ENCODE measurements at regions not wholly inside any gene's neighbourhood (a gene's known extent, or its start where the extent isn't known, plus 50 kb on each side); places are given as distances from the start of the nearest gene placed in this dataset.

DNA sequence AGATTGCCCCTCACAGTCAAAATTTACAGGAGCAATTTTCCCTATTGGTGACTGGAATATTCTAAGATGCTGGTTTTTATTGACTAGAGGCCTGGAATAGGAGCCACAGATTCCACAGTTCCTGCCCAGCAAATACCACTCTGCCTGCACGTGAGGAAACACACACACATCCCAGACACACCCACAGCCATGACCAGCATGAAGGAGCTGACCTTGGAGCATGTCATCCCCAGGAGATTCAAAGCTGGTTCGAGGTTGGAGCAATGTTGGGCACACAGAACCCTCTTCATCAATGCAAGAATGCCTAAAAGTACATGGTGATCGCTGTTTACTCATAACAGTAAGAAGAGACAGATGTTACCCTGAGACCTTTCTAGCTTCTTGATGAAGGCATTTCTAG, 244.6 kb upstream of the FOXQ1 start:
- H3K36me3 ChIP-seq (ENCODE audit: control insufficient read depth in 1 of 2, insufficient read depth in 2 of 2, low read length in 2 of 2): no peaks in the 10 kb centered on the region
- CTCF ChIA-PET: no interaction called here
- no peaks in the 10 kb centered on the region for H3K4me1 ChIP-seq (ENCODE audit: control insufficient read depth in 1 of 2, insufficient read depth in 2 of 2, low read length in 2 of 2)

DNA sequence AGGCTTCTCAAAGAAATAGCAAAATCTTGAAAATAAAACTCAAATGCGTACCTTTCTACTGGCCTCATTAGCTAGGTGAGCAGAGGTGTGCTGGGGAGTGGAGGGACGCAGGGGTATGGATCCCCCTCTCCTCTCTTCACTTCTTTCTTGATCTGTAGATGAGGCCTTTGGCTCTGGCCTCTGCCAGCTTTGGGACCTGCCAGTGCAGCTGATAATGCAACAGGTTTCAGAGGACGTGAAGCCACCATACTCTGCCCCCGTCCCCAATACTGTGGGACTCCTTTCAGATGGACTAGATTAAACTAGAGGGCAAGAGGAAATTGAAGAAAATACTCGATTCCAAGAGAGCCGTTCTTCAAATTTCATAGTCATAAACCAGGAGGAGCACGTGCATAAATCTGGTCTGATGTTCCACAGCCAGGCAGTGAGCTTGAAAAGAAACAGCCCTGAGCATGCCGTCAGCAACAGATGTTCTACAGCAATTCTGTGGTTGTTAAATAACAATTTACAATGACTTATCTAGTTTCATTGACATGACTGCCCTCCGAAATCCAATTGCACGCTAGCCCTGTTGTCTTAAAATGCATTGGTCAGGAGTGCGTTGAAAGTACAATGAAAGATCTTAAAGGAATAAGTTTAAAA, 245.3 kb upstream of the FOXQ1 start:
- BruUV-seq (replicated peaks): no TSS peak
- no peaks in the 10 kb centered on the region for H3K27me3 ChIP-seq (ENCODE audit: insufficient read depth, low read length)
- H3K36me3 ChIP-seq (ENCODE audit: control insufficient read depth in 1 of 2, insufficient read depth in 2 of 2, low read length in 2 of 2): no peaks in the 10 kb centered on the region
- ChIA-PET POLR2A (no interaction called here), CTCF (no interaction called here), RAD21 (ENCODE audit: low non-redundant PET in 1 of 2, low total read pairs in 2 of 2, uncharacterized antibody in 2 of 2, unreplicated experiment in 2 of 2) (no interaction called here)
- no peak overlapping the region for H3K27ac ChIP-seq (ENCODE audit: low read depth, low read length)
- H3K9ac ChIP-seq (ENCODE audit: low read length): no peak overlapping the region
- H3K79me2 ChIP-seq (ENCODE audit: insufficient read depth, low read length): no peaks in the 10 kb centered on the region
- intact Hi-C loops (cut with micrococcal nuclease): no loop called here
- ATAC-seq: no peak
- no peak overlapping the region for H3K4me3 ChIP-seq (replicated peaks in 1 of 2; ENCODE audit: low read depth in 1 of 2, low read length in 2 of 2)
- H4K20me1 ChIP-seq (ENCODE audit: insufficient read depth): no peaks in the 10 kb centered on the region
- H3K4me1 ChIP-seq (ENCODE audit: control insufficient read depth in 1 of 2, insufficient read depth in 2 of 2, low read length in 2 of 2): no peaks in the 10 kb centered on the region
- DNase-seq (ENCODE audit: low read depth, low spot score): no peak
- H3K4me2 ChIP-seq (ENCODE audit: low read length): no peak overlapping the region
- H3K9me2 ChIP-seq (ENCODE audit: insufficient read depth): no peaks in the 10 kb centered on the region
- H2AFZ ChIP-seq (ENCODE audit: low read depth, low read length, poor library complexity, severe bottlenecking): no peak overlapping the region
- TF ChIP-seq EGR1 (IDR thresholded peaks at IDR 0.05; ENCODE audit: low read depth) (no peak), ELF1 (IDR thresholded peaks at IDR 0.05; ENCODE audit: borderline replicate concordance, low read depth) (no peak), SRF (IDR thresholded peaks at IDR 0.05; ENCODE audit: low read depth) (no peak), ZFX (IDR thresholded peaks at IDR 0.05) (no peak), POLR2AphosphoS5 (IDR thresholded peaks at IDR 0.05; ENCODE audit: low read depth, low read length) (no peak), CEBPB (IDR thresholded peaks at IDR 0.05; ENCODE audit: low read depth) (no peak), ZNF274 (IDR thresholded peaks at IDR 0.05; ENCODE audit: low read depth, low read length) (no peak), JUND (IDR thresholded peaks at IDR 0.05) (no peak), EZH2phosphoT487 (IDR thresholded peaks at IDR 0.05; ENCODE audit: borderline replicate concordance) (no peak)
- TF ChIP-seq, protein P1, sequence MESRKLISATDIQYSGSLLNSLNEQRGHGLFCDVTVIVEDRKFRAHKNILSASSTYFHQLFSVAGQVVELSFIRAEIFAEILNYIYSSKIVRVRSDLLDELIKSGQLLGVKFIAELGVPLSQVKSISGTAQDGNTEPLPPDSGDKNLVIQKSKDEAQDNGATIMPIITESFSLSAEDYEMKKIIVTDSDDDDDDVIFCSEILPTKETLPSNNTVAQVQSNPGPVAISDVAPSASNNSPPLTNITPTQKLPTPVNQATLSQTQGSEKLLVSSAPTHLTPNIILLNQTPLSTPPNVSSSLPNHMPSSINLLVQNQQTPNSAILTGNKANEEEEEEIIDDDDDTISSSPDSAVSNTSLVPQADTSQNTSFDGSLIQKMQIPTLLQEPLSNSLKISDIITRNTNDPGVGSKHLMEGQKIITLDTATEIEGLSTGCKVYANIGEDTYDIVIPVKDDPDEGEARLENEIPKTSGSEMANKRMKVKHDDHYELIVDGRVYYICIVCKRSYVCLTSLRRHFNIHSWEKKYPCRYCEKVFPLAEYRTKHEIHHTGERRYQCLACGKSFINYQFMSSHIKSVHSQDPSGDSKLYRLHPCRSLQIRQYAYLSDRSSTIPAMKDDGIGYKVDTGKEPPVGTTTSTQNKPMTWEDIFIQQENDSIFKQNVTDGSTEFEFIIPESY (IDR thresholded peaks at IDR 0.05; ENCODE audit: extremely low read depth, insufficient replicate concordance, low read length): no peak
- TF ChIP-seq, protein P2, sequence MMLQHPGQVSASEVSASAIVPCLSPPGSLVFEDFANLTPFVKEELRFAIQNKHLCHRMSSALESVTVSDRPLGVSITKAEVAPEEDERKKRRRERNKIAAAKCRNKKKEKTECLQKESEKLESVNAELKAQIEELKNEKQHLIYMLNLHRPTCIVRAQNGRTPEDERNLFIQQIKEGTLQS (IDR thresholded peaks at IDR 0.05): no peak
- TF ChIP-seq, protein P3, sequence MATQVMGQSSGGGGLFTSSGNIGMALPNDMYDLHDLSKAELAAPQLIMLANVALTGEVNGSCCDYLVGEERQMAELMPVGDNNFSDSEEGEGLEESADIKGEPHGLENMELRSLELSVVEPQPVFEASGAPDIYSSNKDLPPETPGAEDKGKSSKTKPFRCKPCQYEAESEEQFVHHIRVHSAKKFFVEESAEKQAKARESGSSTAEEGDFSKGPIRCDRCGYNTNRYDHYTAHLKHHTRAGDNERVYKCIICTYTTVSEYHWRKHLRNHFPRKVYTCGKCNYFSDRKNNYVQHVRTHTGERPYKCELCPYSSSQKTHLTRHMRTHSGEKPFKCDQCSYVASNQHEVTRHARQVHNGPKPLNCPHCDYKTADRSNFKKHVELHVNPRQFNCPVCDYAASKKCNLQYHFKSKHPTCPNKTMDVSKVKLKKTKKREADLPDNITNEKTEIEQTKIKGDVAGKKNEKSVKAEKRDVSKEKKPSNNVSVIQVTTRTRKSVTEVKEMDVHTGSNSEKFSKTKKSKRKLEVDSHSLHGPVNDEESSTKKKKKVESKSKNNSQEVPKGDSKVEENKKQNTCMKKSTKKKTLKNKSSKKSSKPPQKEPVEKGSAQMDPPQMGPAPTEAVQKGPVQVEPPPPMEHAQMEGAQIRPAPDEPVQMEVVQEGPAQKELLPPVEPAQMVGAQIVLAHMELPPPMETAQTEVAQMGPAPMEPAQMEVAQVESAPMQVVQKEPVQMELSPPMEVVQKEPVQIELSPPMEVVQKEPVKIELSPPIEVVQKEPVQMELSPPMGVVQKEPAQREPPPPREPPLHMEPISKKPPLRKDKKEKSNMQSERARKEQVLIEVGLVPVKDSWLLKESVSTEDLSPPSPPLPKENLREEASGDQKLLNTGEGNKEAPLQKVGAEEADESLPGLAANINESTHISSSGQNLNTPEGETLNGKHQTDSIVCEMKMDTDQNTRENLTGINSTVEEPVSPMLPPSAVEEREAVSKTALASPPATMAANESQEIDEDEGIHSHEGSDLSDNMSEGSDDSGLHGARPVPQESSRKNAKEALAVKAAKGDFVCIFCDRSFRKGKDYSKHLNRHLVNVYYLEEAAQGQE (IDR thresholded peaks at IDR 0.05; ENCODE audit: low read depth): no peak
- H3K9me3 ChIP-seq (ENCODE audit: control insufficient read depth in 1 of 2, insufficient read depth in 1 of 2, low read depth in 1 of 2, low read length in 2 of 2): no peaks in the 10 kb centered on the region

More for the DNA sequence above, 244.6 kb upstream of the FOXQ1 start:
- Histone ChIP-seq H3K79me2 (ENCODE audit: insufficient read depth, low read length) (no peaks in the 10 kb centered on the region), H3K9me2 (ENCODE audit: insufficient read depth) (no peaks in the 10 kb centered on the region), H3K9ac (ENCODE audit: low read length) (no peak overlapping the region), H4K20me1 (ENCODE audit: insufficient read depth) (no peaks in the 10 kb centered on the region), H2AFZ (ENCODE audit: low read depth, low read length, poor library complexity, severe bottlenecking) (no peak overlapping the region), H3K27ac (ENCODE audit: low read depth, low read length) (no peak overlapping the region), H3K4me3 (replicated peaks in 1 of 2; ENCODE audit: low read depth in 1 of 2, low read length in 2 of 2) (no peak overlapping the region), H3K9me3 (ENCODE audit: control insufficient read depth in 1 of 2, insufficient read depth in 1 of 2, low read depth in 1 of 2, low read length in 2 of 2) (no peaks in the 10 kb centered on the region), H3K4me2 (ENCODE audit: low read length) (no peak overlapping the region), H3K27me3 (ENCODE audit: insufficient read depth, low read length) (no peaks in the 10 kb centered on the region)
- intact Hi-C loops (cut with micrococcal nuclease): no loop called here
- TF ChIP-seq ZFX (IDR thresholded peaks at IDR 0.05) (no peak), EZH2 (IDR thresholded peaks at IDR 0.05) (no peak), EGR1 (IDR thresholded peaks at IDR 0.05; ENCODE audit: low read depth) (no peak), SRF (IDR thresholded peaks at IDR 0.05; ENCODE audit: low read depth) (no peak)
- DNase-seq (ENCODE audit: low read depth, low spot score): no peak
- ATAC-seq: no peak
- RAD21 ChIA-PET (ENCODE audit: low non-redundant PET in 1 of 2, low total read pairs in 2 of 2, uncharacterized antibody in 2 of 2, unreplicated experiment in 2 of 2): no interaction called here
- no TSS peak for BruUV-seq (replicated peaks)
- POLR2A ChIA-PET: no interaction called here
